HG03432 (cell line): ENCODE measurements at regions not wholly inside any gene's neighbourhood (a gene's known extent, or its start where the extent isn't known, plus 50 kb on each side); places are given as distances from the start of the nearest gene placed in this dataset.
"Not testable (repeated sequence)": the region's sequence is repeated elsewhere in the genome, so short reads cannot be mapped to it uniquely, and the experiment has no call there.

Source experiments
- ATAC-seq: cut with Tn5 transposase; IDR thresholded peaks from one replicate; pipeline ENCODE4 v1.9.1; 2021; ENCODE audit warnings: mild to moderate bottlenecking, moderate library complexity; ENCODE audit not compliant: unreplicated experiment

- no peak for ATAC-seq
Measured at GRCh38 chr2:241956521-241957110, 87.1 kb downstream of the RTP5 start.

GRCh38 chr2:241957276-241957675 is 87.7 kb downstream of the RTP5 start:
- ATAC-seq = no peak

- no peak for ATAC-seq
Measured at GRCh38 chr2:241958818-241959545, 89.5 kb downstream of the RTP5 start.

GRCh38 chr2:241959751-241960269 is 90.3 kb downstream of the RTP5 start:
- no peak for ATAC-seq

- ATAC-seq = no peak
Measured at GRCh38 chr2:241961454-241961853, 91.9 kb downstream of the RTP5 start.

GRCh38 chr2:241964133-241964532 is 94.6 kb downstream of the RTP5 start:
- ATAC-seq = no peak

GRCh38 chr2:241965931-241966412 is 96.4 kb downstream of the RTP5 start:
- peak; percentile 82 for ATAC-seq

GRCh38 chr2:241966647-241967466 is 97.3 kb downstream of the RTP5 start:
- ATAC-seq = no peak

GRCh38 chr2:241967467-241968144 is 98.1 kb downstream of the RTP5 start:
- ATAC-seq = no peak

- ATAC-seq = no peak
Measured at GRCh38 chr2:241968417-241968816, 98.9 kb downstream of the RTP5 start.

- not testable (repeated sequence) for ATAC-seq
Measured at GRCh38 chr2:241969182-241969581, 99.7 kb downstream of the RTP5 start.

GRCh38 chr2:241970716-241971115 is 101.2 kb downstream of the RTP5 start:
- ATAC-seq = no peak

GRCh38 chr2:241974096-241974495 is 104.6 kb downstream of the RTP5 start:
- ATAC-seq = no peak

- no peak for ATAC-seq
Measured at GRCh38 chr2:241974851-241975592, 105.5 kb downstream of the RTP5 start.

- no peak for ATAC-seq
Measured at GRCh38 chr2:241975593-241976284, 106.2 kb downstream of the RTP5 start.

- no peak for ATAC-seq
Measured at GRCh38 chr2:241976296-241976695, 106.8 kb downstream of the RTP5 start.

- ATAC-seq = no peak
Measured at GRCh38 chr2:241977557-241978300, 108.2 kb downstream of the RTP5 start.

GRCh38 chr2:241978670-241979069 is 109.1 kb downstream of the RTP5 start:
- no peak for ATAC-seq

GRCh38 chr2:241980193-241980592 is 110.7 kb downstream of the RTP5 start:
- no peak for ATAC-seq
